ENCODE measurements at regions not wholly inside any gene's neighbourhood (a gene's known extent, or its start where the extent isn't known, plus 50 kb on each side); places are given as distances from the start of the nearest gene placed in this dataset.
A peak's percentile ranks its signal among the peaks of the same experiment; 100 is the strongest.
"Not testable (repeated sequence)": the region's sequence is repeated elsewhere in the genome, so short reads cannot be mapped to it uniquely, and the experiment has no call there.

DNA sequence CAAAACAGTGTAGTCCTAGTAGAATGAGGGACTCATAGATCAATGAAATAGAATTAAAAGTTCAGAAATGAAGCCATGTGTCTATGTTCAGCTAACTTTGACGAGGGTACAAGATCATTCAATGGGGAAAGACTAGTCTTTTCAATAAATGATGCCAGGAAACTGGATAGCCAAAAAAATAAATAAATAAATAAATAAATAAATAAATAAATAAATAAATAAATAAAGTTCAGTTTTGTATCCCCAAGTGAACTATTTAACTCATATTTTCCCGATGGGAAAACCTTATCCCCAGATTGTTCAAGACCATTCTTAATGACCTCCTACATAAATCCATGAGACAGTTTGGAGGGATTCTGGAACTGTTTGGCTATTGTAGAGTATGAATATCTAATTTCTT is 277.1 kb upstream of the EYS start:
- Histone ChIP-seq H3K4me1 (ENCODE audit: control insufficient read depth, insufficient read depth, low read length) (peaks cover 8% of the 10 kb centered on the region), H3K36me3 (ENCODE audit: control insufficient read depth, insufficient read depth, low read length, severe bottlenecking) (no peaks in the 10 kb centered on the region), H3K9ac (ENCODE audit: low read length) (no peak overlapping the region), H3K27me3 (replicated peaks; ENCODE audit: control insufficient read depth, insufficient read depth, low read length) (no peaks in the 10 kb centered on the region), H3K4me3 (ENCODE audit: low read length) (no peak overlapping the region), H3K9me3 (ENCODE audit: control insufficient read depth, low read length) (no peaks in the 10 kb centered on the region)
- DNase-seq (ENCODE audit: low read depth): no peak

DNA sequence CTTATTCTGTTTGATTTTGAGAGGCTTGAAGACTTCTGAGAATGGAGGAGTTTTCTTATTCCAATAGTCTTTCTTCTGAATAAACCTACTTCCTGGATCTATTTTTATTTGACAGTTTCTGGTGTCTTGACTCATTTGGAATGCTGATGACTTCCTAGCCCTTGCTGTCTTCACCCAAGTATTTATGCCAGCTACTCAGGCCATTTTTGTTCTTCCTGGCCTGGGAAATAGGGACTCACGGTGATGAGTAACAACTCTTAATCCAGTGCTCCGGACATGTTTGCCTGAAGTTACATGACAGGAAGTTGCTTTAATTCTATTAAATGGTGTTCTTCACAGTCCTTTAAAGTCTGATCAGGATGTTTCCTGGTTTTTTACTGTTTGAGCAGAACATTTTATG is 272.1 kb upstream of the EYS start:
- DNase-seq (ENCODE audit: low read depth): no peak
- no peaks in the 10 kb centered on the region for H3K27me3 ChIP-seq (replicated peaks; ENCODE audit: control insufficient read depth, insufficient read depth, low read length)
- H3K36me3 ChIP-seq (ENCODE audit: control insufficient read depth, insufficient read depth, low read length, severe bottlenecking): no peaks in the 10 kb centered on the region
- H3K4me3 ChIP-seq (ENCODE audit: low read length): peak overlapping the region; percentile 23
- peaks cover 4% of the 10 kb centered on the region for H3K4me1 ChIP-seq (ENCODE audit: control insufficient read depth, insufficient read depth, low read length)
- no peak overlapping the region for H3K9ac ChIP-seq (ENCODE audit: low read length)
- H3K9me3 ChIP-seq (ENCODE audit: control insufficient read depth, low read length): no peaks in the 10 kb centered on the region

DNA sequence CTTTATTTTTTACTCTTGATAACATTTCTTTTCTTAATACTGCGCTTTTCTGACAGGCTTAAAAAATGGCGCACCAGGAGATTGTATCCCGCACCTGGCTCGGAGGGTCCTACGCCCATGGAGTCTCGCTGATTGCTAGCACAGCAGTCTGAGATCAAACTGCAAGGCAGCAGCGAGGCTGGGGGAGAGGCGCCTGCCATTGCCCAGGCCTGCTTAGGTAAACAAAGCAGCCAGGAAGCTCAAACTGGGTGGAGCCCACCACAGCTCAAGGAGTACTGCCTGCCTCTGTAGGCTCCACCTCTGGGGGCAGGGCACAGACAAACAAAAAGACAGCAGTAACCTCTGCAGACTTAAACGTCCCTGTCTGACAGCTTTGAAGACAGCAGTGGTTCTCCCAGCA is 264.2 kb upstream of the EYS start:
- not testable (repeated sequence) for H3K9ac ChIP-seq (ENCODE audit: low read length); H3K36me3 ChIP-seq (ENCODE audit: control insufficient read depth, insufficient read depth, low read length, severe bottlenecking); DNase-seq (ENCODE audit: low read depth); H3K9me3 ChIP-seq (ENCODE audit: control insufficient read depth, low read length); H3K4me3 ChIP-seq (ENCODE audit: low read length); H3K27me3 ChIP-seq (replicated peaks; ENCODE audit: control insufficient read depth, insufficient read depth, low read length); H3K4me1 ChIP-seq (ENCODE audit: control insufficient read depth, insufficient read depth, low read length)

DNA sequence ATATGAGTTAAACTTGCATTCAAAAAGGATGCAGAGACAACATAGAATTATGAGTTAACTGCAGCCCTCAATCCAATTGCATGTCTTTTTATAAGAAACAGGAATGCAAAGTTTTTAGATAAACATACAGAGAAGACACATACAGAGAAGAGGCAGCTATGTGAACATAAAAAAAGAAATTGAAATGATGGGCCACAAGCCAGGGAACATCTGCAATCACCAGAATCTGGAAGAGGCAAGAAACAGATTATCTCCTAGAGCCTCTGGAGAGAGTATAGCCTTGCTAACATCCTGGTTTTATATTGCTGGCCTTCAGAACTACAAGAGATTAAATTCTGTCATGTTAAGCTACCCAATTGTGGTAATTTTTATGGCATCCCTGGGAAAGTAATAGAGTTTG is 257.2 kb upstream of the EYS start:
- no peaks in the 10 kb centered on the region for H3K27me3 ChIP-seq (replicated peaks; ENCODE audit: control insufficient read depth, insufficient read depth, low read length)
- H3K9ac ChIP-seq (ENCODE audit: low read length): no peak overlapping the region
- no peaks in the 10 kb centered on the region for H3K9me3 ChIP-seq (ENCODE audit: control insufficient read depth, low read length)
- no peak overlapping the region for H3K4me3 ChIP-seq (ENCODE audit: low read length)
- DNase-seq (ENCODE audit: low read depth): no peak
- no peaks in the 10 kb centered on the region for H3K36me3 ChIP-seq (ENCODE audit: control insufficient read depth, insufficient read depth, low read length, severe bottlenecking)
- H3K4me1 ChIP-seq (ENCODE audit: control insufficient read depth, insufficient read depth, low read length): no peaks in the 10 kb centered on the region

DNA sequence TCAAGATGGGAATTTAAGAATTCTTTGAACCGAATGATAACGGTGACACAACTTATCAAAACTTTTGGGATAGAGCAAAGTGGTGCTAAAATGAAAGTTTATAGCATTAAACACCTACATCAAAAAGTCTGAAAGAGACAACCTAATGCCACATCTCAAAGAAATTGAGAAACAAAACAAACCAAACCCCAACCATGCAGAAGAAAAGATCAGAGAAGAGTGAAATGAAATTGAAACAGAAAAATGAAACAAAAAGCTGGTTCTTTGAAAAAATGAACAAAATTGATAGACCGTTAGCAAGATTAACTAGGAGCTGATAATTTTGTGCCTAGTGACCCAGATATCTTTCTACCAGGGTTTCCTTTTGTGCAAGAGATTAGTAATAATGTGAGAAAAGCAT is 248.0 kb upstream of the EYS start:
- no peaks in the 10 kb centered on the region for H3K9me3 ChIP-seq (ENCODE audit: control insufficient read depth, low read length)
- DNase-seq (ENCODE audit: low read depth): no peak
- H3K4me1 ChIP-seq (ENCODE audit: control insufficient read depth, insufficient read depth, low read length): no peaks in the 10 kb centered on the region
- H3K36me3 ChIP-seq (ENCODE audit: control insufficient read depth, insufficient read depth, low read length, severe bottlenecking): no peaks in the 10 kb centered on the region
- H3K9ac ChIP-seq (ENCODE audit: low read length): no peak overlapping the region
- no peak overlapping the region for H3K4me3 ChIP-seq (ENCODE audit: low read length)
- no peaks in the 10 kb centered on the region for H3K27me3 ChIP-seq (replicated peaks; ENCODE audit: control insufficient read depth, insufficient read depth, low read length)

DNA sequence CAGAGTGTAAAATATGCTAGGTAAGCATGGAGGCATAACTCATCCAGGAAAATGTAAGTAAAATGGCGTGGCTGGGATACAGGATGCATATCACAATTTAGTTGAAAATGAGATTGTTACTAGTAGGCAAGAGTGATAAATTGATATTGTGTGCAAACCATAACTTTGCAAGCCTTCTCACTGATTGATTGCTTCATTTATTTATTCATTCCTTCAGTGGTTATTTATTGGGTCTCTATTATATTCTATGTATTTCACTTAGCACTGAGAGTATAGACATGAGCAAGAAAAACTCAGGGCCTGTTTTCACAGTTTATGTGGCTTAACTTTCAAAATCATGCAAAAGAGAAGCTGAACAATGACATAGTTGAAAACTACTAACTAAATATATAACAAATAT is 241.0 kb upstream of the EYS start:
- no peak for DNase-seq (ENCODE audit: low read depth)
- H3K4me1 ChIP-seq (ENCODE audit: control insufficient read depth, insufficient read depth, low read length): peaks cover 4% of the 10 kb centered on the region
- H3K9me3 ChIP-seq (ENCODE audit: control insufficient read depth, low read length): no peaks in the 10 kb centered on the region
- no peak overlapping the region for H3K9ac ChIP-seq (ENCODE audit: low read length)
- no peaks in the 10 kb centered on the region for H3K27me3 ChIP-seq (replicated peaks; ENCODE audit: control insufficient read depth, insufficient read depth, low read length)
- no peaks in the 10 kb centered on the region for H3K36me3 ChIP-seq (ENCODE audit: control insufficient read depth, insufficient read depth, low read length, severe bottlenecking)
- H3K4me3 ChIP-seq (ENCODE audit: low read length): no peak overlapping the region

DNA sequence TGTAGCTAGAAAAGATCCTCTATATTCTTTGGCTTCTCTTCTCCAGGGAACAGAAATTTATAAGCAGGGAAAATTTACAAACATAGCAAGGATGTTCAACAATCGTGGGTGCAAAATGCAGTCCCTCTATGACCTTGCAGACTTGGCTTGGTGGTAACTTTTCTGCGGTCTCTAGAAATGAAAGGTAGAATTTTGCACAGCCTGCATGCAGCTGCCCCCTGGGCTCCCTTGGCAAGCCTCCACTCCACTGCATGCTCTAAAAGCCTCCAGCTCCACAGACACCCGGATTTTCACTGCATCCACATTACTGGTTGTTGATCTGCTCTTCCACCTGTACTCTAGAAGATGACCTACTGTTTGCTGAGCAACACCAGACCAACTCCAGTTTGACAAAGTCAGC is 236.5 kb upstream of the EYS start:
- Histone ChIP-seq H3K27me3 (replicated peaks; ENCODE audit: control insufficient read depth, insufficient read depth, low read length) (no peaks in the 10 kb centered on the region), H3K4me3 (ENCODE audit: low read length) (no peak overlapping the region), H3K36me3 (ENCODE audit: control insufficient read depth, insufficient read depth, low read length, severe bottlenecking) (no peaks in the 10 kb centered on the region), H3K4me1 (ENCODE audit: control insufficient read depth, insufficient read depth, low read length) (peaks cover 4% of the 10 kb centered on the region), H3K9ac (ENCODE audit: low read length) (no peak overlapping the region), H3K9me3 (ENCODE audit: control insufficient read depth, low read length) (no peaks in the 10 kb centered on the region)
- DNase-seq (ENCODE audit: low read depth): no peak

DNA sequence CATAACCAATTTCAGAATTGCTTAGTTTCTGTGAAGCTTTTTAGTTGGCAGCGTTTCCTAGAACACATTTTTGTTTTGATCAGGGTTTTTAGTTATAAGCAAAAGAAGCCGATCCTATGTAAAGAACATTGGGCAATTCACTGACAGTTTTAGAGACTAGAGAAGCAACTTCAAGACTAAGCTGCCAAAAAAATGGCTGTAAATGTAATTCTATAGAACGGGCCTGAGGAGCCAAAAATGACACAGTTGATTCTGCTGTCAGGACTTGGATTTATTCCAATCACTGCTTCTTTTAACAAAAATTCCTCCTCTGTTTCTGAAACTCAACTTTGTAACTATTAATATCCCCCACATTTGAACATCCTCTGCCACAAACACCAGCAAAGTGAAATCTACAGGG is 236.0 kb upstream of the EYS start:
- H3K36me3 ChIP-seq (ENCODE audit: control insufficient read depth, insufficient read depth, low read length, severe bottlenecking): no peaks in the 10 kb centered on the region
- no peak for DNase-seq (ENCODE audit: low read depth)
- H3K4me1 ChIP-seq (ENCODE audit: control insufficient read depth, insufficient read depth, low read length): peaks cover 7% of the 10 kb centered on the region
- no peak overlapping the region for H3K4me3 ChIP-seq (ENCODE audit: low read length)
- no peaks in the 10 kb centered on the region for H3K27me3 ChIP-seq (replicated peaks; ENCODE audit: control insufficient read depth, insufficient read depth, low read length)
- H3K9me3 ChIP-seq (ENCODE audit: control insufficient read depth, low read length): no peaks in the 10 kb centered on the region
- H3K9ac ChIP-seq (ENCODE audit: low read length): no peak overlapping the region

DNA sequence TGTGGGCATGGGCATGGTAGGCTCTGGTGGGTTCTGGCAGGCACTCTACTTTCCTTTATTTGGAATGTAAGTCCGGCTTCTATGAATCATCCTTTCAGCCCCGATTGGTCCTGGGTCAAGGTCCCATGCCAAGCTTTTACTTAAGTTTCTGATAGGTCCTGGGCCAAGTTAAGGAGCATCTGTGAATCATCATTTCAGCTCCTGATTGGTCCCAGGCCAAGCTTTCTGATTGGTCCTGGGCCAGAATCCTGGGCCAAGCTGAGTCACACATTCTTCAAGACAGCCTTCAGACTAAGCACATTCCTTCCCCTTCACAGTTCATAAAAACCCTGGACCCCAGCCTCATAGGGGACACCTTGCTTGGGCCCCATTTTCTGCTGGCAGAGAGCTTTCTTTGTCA is 231.0 kb upstream of the EYS start:
- H3K4me1 ChIP-seq (ENCODE audit: control insufficient read depth, insufficient read depth, low read length): peaks cover 8% of the 10 kb centered on the region
- H3K4me3 ChIP-seq (ENCODE audit: low read length): no peak overlapping the region
- H3K36me3 ChIP-seq (ENCODE audit: control insufficient read depth, insufficient read depth, low read length, severe bottlenecking): no peaks in the 10 kb centered on the region
- no peak for DNase-seq (ENCODE audit: low read depth)
- H3K9me3 ChIP-seq (ENCODE audit: control insufficient read depth, low read length): no peaks in the 10 kb centered on the region
- H3K27me3 ChIP-seq (replicated peaks; ENCODE audit: control insufficient read depth, insufficient read depth, low read length): no peaks in the 10 kb centered on the region
- no peak overlapping the region for H3K9ac ChIP-seq (ENCODE audit: low read length)

DNA sequence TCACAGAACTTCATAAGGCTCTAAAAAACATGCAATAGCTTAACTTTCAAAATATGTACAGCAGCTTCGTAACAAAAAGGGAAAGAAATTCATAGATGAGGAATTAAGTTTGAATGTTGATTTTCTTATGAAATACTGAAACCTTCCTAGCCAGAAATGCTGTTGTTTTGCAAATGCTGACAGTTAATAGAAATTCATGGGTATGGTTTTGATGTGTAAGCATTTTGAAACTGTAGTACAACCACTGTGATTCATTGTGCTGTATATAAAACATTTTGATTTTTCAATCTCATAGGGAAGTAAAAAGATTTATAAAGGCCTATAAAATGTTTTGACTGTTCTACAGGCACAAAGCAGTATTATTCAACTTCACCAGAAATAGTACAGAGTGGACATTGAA is 228.4 kb upstream of the EYS start:
- Histone ChIP-seq H3K9me3 (ENCODE audit: control insufficient read depth, low read length) (peaks cover 6% of the 10 kb centered on the region), H3K9ac (ENCODE audit: low read length) (no peak overlapping the region), H3K36me3 (ENCODE audit: control insufficient read depth, insufficient read depth, low read length, severe bottlenecking) (no peaks in the 10 kb centered on the region), H3K4me3 (ENCODE audit: low read length) (no peak overlapping the region), H3K4me1 (ENCODE audit: control insufficient read depth, insufficient read depth, low read length) (peaks cover 8% of the 10 kb centered on the region), H3K27me3 (replicated peaks; ENCODE audit: control insufficient read depth, insufficient read depth, low read length) (no peaks in the 10 kb centered on the region)
- no peak for DNase-seq (ENCODE audit: low read depth)

DNA sequence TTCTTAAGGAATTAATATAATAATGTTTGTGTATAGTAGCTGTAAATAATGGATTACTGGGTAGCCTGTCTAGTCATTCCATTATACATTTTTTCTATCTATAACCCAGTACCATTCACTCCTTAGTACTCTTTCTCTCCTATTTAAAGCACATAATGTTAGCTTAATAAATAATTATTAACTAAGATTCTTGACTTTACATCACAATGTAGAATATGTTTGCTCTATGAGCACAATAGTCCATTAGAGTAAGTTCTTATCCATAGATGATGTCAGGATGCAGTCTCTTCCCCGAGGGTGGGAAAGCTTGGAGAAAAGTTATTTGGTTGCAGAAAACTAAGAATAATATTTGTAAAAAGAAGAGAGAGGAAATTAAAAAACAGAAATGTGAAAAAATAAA is 226.4 kb upstream of the EYS start:
- Histone ChIP-seq H3K4me1 (ENCODE audit: control insufficient read depth, insufficient read depth, low read length) (peaks cover 8% of the 10 kb centered on the region), H3K36me3 (ENCODE audit: control insufficient read depth, insufficient read depth, low read length, severe bottlenecking) (no peaks in the 10 kb centered on the region), H3K27me3 (replicated peaks; ENCODE audit: control insufficient read depth, insufficient read depth, low read length) (no peaks in the 10 kb centered on the region)

DNA sequence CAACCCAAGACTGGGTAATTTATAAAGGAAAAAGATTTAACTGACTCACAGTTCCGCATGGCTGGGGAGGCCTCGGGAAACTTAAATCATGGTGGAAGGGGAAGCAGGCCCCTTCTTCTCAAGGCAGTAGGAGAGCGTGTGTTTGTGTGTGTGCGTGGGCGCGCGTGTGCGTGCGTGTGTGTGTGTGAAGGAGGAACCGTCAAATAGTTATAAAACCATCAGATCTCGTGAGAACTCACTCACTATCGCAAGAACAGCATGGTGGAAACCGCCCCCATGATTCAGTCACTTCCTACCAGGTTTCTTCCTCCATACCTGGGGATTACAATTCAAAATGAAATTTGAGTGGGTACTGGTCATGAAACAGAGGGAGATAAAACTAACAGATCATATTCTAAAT is 220.1 kb upstream of the EYS start:
- H3K4me1 ChIP-seq (ENCODE audit: control insufficient read depth, insufficient read depth, low read length): no peaks in the 10 kb centered on the region
- no peak for DNase-seq (ENCODE audit: low read depth)
- H3K4me3 ChIP-seq (ENCODE audit: low read length): no peak overlapping the region
- no peaks in the 10 kb centered on the region for H3K36me3 ChIP-seq (ENCODE audit: control insufficient read depth, insufficient read depth, low read length, severe bottlenecking)
- H3K9ac ChIP-seq (ENCODE audit: low read length): no peak overlapping the region
- no peaks in the 10 kb centered on the region for H3K27me3 ChIP-seq (replicated peaks; ENCODE audit: control insufficient read depth, insufficient read depth, low read length)
- H3K9me3 ChIP-seq (ENCODE audit: control insufficient read depth, low read length): peaks cover 7% of the 10 kb centered on the region

More for the DNA sequence above, 226.4 kb upstream of the EYS start:
- Histone ChIP-seq H3K9ac (ENCODE audit: low read length) (no peak overlapping the region), H3K9me3 (ENCODE audit: control insufficient read depth, low read length) (peaks cover 7% of the 10 kb centered on the region), H3K4me3 (ENCODE audit: low read length) (no peak overlapping the region)
- no peak for DNase-seq (ENCODE audit: low read depth)
